NB4 (cell line): ENCODE measurements at regions not wholly inside any gene's neighbourhood (a gene's known extent, or its start where the extent isn't known, plus 50 kb on each side); places are given as distances from the start of the nearest gene placed in this dataset.

ENCODE experiments used
- DNase-seq: peaks from one replicate; pipeline ENCODE4 v3.0.0; 2010; ENCODE audit warnings: low read depth
- H3K4me3 ChIP-seq: one replicate; pipeline ENCODE4 v1.5.1; 2011; ENCODE audit warnings: mild to moderate bottlenecking, low read depth, low read length, moderate library complexity
- CTCF ChIP-seq: IDR thresholded peaks from one replicate; pipeline ENCODE4 v1.5.1; 2012; ENCODE audit warnings: low read depth, low read length
- MAX ChIP-seq: IDR thresholded peaks from 2 replicates; pipeline ENCODE4 v1.6.1; 2011; ENCODE audit warnings: low read depth, low read length
- MYC ChIP-seq: IDR thresholded peaks from 2 replicates; pipeline ENCODE4 v1.6.1; 2011; ENCODE audit warnings: low read depth, low read length
- POLR2A ChIP-seq: IDR thresholded peaks from 2 replicates; pipeline ENCODE4 v1.6.1; 2011; ENCODE audit warnings: mild to moderate bottlenecking; ENCODE audit not compliant: insufficient read length; ENCODE audit errors: extremely low read depth

GRCh38 chr13:56352901-56353300 lies 787.8 kb upstream of the PRR20A start:
- TF ChIP-seq CTCF (no peak), MYC (no peak), MAX (no peak), POLR2A (no peak)
- H3K4me3 ChIP-seq: no peak overlapping the region
- no peak for DNase-seq

- TF ChIP-seq MAX (no peak), POLR2A (no peak), MYC (no peak), CTCF (no peak)
- DNase-seq: no peak
- H3K4me3 ChIP-seq: no peak overlapping the region
These were observed 784.0 kb upstream of the PRR20A start for GRCh38 chr13:56356690-56357089.

- DNase-seq: no peak
- H3K4me3 ChIP-seq: no peak overlapping the region
- TF ChIP-seq POLR2A (no peak), MAX (no peak), MYC (no peak), CTCF (no peak)
These were observed 762.2 kb upstream of the PRR20A start for GRCh38 chr13:56378566-56378965.

- no peak for TF ChIP-seq MYC
- H3K4me3 ChIP-seq: no peak overlapping the region
- DNase-seq: no peak
These were observed 747.2 kb upstream of the PRR20A start for GRCh38 chr13:56393549-56393948.

GRCh38 chr13:56396318-56396717 lies 744.4 kb upstream of the PRR20A start:
- no peak for DNase-seq
- no peak for TF ChIP-seq MYC
- H3K4me3 ChIP-seq: no peak overlapping the region

- TF ChIP-seq POLR2A (no peak), CTCF (no peak), MAX (no peak), MYC (no peak)
- no peak overlapping the region for H3K4me3 ChIP-seq
- no peak for DNase-seq
These were observed 739.9 kb upstream of the PRR20A start for GRCh38 chr13:56400774-56401173.

GRCh38 chr13:56412856-56413255 lies 727.9 kb upstream of the PRR20A start:
- no peak for TF ChIP-seq POLR2A
- no peak for TF ChIP-seq CTCF
- TF ChIP-seq MAX: no peak
- no peak for TF ChIP-seq MYC
- no peak overlapping the region for H3K4me3 ChIP-seq
- no peak for DNase-seq
